Endometrium (tissue), 2 donors: ENCODE measurements at regions not wholly inside any gene's neighbourhood (a gene's known extent, or its start where the extent isn't known, plus 50 kb on each side); places are given as distances from the start of the nearest gene placed in this dataset.

Experiments used
- FAIRE-seq: peaks from 2 replicates; lab custom pipeline; 2012; peaks lifted over from hg19 to GRCh38; lab: Jason Lieb, UNC
- donor health status: control.
- donor health status: control.

DNA sequence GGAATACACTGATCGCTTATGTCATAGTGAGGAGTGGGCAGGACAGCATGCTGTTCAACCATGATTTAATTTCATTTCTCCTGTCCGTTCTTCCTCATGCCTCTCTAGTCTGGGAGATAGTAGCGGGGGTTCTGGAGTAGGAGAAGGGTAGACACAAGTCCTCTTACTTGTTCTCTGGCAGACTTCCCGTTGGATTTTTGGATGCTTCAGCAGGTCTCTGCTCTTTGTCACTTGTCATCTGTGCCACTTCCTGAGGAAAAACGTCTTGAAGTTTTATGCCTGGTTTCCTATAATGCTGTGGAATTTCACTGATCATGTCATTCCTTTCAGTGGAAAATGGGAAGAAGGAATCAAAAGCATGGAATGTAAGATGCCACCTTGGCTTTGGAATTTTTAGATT, 154.7 kb downstream of the GATB start:
- FAIRE-seq: no peak

DNA sequence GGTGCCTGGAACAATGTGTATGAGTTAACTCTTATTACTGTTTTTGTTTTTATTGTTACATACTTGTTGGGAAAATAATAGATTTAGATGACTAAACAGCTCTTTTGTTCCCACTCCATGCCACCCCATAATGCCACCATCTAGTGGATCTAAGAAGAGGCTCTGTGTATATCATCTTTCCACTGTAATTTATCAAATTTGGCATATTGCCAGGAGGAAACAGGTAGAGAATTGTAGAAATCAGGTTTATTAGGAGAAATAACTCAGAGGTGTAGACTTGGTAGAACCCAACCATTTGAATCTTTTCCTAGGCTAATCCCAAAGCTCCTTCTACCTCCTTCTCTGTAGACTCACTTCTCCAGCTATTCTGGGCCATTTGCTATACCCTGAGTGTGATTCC, 150.6 kb downstream of the GATB start:
- no peak for FAIRE-seq

DNA sequence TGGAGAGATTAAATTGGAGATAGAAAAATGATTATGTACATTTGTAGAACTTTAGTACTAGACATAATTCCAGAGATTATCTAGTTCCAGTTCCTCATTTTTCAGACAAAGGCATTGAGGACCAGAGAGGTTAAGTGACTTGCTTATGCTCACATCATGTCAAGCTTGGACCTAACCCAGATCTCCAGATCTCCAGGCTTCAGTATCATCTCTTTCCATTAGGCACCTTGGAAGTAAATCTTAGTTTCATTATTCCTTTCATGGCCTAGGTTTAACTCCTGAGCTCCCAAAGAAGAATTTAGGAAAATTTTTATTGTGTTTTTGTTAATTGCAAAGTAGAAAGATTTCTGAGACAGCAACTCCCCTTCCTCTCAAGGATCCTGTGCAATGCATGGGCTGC, 148.8 kb downstream of the GATB start:
- FAIRE-seq: no peak

DNA sequence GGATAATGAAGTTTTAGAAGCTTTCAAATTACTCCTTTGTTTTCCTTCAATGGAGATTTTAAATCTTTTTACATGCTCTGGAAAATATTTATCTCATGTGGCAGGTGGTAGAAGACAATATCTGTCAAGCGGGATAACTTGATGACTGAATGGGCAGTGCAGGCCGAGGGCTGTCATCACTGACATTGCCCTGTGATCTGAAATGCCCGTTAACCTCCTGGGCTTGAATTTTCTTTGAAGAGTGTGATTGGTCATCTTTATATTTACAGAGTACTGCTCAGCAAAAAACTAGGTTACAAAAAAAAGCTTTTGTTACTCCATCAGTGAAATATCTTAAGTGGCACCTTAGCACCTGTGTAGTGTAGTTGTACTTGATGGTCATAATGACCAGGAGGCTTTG, 147.5 kb downstream of the GATB start:
- no peak for FAIRE-seq

DNA sequence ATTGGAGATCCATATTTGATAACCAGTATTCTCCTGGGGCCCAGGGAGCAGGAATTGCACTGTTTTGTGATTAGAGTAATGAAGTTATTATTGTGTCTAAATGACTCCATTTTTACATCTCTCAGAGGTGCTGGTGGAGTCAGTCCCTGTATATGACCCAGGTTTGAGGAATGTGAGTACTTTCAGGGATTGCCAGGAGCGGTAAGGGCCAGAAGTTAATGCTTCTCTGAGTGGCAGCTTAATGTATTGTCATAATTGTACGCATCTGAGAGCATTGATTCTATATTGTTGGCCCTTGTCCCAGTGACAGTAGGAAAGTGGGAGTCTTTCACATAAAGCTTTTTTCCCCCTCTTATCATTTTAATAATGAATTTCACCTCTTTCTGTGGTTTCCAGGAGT, 146.2 kb downstream of the GATB start:
- FAIRE-seq: no peak

DNA sequence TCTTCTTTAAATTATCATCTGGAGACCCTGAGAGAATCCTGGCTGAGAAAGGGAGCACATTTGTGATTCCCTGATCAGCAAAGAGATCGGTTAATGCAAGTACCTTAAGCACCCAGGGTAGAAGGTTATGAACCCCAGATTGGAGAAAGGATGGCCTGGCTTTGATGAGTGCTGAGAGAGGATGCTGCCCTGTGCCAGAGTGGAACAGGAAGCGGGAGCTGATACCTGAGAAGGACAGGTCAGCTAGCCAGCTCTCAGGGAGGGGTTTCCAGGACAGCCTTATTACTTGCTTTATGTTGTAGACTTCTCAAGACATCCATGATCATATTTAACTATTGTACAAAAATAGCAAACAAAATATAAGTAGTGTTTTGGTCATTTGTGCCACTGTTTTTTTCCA, 141.9 kb downstream of the GATB start:
- no peak for FAIRE-seq

DNA sequence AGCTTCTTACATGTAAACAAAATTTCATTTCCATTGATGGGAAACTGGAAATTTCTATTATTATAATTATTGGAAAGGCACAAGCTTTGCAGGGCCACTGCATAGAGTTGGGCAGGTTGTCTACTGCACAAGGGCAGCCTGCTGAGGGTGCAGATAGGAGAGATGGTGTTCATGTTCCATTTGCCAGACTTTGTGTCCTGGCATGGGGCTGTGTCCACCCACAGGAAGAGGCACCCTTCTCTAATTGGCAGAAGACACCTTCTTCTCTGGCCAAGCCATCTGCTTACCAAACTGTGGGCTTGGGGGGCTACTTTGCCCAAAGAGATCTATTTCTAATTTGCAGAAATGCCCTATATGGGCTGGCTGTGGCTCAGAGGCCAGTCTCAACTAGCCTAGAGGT, 140.7 kb downstream of the GATB start:
- no peak for FAIRE-seq
